ENCODE measurements at regions not wholly inside any gene's neighbourhood (a gene's known extent, or its start where the extent isn't known, plus 50 kb on each side); places are given as distances from the start of the nearest gene placed in this dataset.

DNA sequence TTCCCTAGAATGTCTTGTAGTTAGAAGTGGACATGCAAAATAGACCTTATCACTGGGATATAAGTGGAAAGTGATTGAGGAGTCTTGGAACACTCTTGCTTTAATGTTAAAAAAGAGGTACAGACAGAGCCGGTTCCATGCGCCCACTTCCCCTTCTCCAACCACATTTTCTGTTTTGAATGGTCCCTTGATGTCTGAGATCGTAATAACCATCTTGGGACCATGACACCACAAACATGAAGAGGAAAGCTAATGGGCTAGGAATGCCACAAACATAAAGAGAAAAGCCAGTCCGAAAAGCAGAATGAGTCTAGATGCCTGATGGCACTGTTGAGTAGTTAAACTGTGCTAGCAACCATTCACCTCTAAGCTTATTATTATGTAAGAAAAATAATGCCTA lies 54.8 kb upstream of the SPON1 start:
- TF ChIP-seq, protein P1, sequence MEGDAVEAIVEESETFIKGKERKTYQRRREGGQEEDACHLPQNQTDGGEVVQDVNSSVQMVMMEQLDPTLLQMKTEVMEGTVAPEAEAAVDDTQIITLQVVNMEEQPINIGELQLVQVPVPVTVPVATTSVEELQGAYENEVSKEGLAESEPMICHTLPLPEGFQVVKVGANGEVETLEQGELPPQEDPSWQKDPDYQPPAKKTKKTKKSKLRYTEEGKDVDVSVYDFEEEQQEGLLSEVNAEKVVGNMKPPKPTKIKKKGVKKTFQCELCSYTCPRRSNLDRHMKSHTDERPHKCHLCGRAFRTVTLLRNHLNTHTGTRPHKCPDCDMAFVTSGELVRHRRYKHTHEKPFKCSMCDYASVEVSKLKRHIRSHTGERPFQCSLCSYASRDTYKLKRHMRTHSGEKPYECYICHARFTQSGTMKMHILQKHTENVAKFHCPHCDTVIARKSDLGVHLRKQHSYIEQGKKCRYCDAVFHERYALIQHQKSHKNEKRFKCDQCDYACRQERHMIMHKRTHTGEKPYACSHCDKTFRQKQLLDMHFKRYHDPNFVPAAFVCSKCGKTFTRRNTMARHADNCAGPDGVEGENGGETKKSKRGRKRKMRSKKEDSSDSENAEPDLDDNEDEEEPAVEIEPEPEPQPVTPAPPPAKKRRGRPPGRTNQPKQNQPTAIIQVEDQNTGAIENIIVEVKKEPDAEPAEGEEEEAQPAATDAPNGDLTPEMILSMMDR (IDR thresholded peaks at IDR 0.05; ENCODE audit: insufficient read depth, low read length): no peak
- TF ChIP-seq, protein P2, sequence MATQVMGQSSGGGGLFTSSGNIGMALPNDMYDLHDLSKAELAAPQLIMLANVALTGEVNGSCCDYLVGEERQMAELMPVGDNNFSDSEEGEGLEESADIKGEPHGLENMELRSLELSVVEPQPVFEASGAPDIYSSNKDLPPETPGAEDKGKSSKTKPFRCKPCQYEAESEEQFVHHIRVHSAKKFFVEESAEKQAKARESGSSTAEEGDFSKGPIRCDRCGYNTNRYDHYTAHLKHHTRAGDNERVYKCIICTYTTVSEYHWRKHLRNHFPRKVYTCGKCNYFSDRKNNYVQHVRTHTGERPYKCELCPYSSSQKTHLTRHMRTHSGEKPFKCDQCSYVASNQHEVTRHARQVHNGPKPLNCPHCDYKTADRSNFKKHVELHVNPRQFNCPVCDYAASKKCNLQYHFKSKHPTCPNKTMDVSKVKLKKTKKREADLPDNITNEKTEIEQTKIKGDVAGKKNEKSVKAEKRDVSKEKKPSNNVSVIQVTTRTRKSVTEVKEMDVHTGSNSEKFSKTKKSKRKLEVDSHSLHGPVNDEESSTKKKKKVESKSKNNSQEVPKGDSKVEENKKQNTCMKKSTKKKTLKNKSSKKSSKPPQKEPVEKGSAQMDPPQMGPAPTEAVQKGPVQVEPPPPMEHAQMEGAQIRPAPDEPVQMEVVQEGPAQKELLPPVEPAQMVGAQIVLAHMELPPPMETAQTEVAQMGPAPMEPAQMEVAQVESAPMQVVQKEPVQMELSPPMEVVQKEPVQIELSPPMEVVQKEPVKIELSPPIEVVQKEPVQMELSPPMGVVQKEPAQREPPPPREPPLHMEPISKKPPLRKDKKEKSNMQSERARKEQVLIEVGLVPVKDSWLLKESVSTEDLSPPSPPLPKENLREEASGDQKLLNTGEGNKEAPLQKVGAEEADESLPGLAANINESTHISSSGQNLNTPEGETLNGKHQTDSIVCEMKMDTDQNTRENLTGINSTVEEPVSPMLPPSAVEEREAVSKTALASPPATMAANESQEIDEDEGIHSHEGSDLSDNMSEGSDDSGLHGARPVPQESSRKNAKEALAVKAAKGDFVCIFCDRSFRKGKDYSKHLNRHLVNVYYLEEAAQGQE (IDR thresholded peaks at IDR 0.05; ENCODE audit: insufficient replicate concordance, low read depth): no peak
- TF ChIP-seq GABPA (IDR thresholded peaks at IDR 0.05; ENCODE audit: low read depth): no peak
